ENCODE measurements at regions not wholly inside any gene's neighbourhood (a gene's known extent, or its start where the extent isn't known, plus 50 kb on each side); places are given as distances from the start of the nearest gene placed in this dataset.

DNA sequence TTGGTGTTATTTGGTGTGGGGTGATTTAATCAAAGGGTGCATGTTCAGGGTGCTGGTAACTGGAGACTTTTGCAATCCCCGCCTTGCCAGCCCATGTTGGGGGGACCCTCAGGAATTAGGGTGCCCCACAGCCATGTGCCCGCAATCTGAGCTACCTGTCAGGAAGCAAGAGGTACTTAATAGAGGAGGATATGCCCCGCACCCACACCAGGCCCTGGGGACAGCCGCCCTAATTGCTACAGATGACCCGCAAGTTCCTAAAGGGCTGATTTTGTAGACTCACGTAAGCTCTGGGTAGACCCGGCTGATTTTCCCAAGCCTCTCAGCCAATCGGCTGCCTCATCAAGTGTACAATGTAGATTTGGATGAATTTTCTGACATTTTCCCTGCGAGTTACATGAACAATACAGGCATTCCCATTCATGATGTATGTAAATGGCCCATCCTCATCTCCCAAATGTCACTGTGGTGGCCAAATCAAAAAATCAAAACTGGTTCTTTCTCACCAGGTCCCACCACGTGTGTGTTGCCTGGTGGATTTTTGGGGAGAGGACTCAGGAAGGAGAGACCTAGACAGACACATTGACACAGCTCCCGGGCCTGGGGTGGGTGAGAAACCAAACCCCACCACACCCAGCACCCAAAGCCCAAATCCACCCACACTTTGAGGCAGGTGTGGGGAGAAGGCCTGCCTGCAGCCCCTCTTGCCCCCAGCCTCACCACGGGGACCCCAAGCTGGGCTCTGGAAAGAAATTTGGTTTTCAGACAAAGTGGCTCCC, 119.2 kb upstream of the SPACA7 start:
- Histone ChIP-seq H3K23ac (ENCODE audit: insufficient read length) (no peak overlapping the region), H2BK12ac (ENCODE audit: low read depth, low read length) (no peak overlapping the region), H3K9me3 (ENCODE audit: insufficient read depth in 2 of 2, low read depth in 1 of 2, low read length in 1 of 2) (no peaks in the 10 kb centered on the region), H2BK20ac (ENCODE audit: low read length) (no peak overlapping the region), H2AFZ (ENCODE audit: low read length) (no peak overlapping the region), H2BK15ac (ENCODE audit: low read length) (no peak overlapping the region), H3K27me3 (replicated peaks in 1 of 4; ENCODE audit: control insufficient read depth in 3 of 4, extremely low read depth in 1 of 4, insufficient read depth in 3 of 4, low read length in 3 of 4) (no peaks in the 10 kb centered on the region; a peak in 2 of 7 replicates), H4K8ac (ENCODE audit: extremely low read depth, insufficient read depth, low read length) (no peak overlapping the region), H3K27ac (ENCODE audit: low read depth, low read length) (no peak overlapping the region), H2AK5ac (ENCODE audit: low read depth, low read length) (no peak overlapping the region), H3K79me2 (ENCODE audit: control insufficient read depth in 1 of 2, insufficient read depth in 2 of 2, low read length in 2 of 2) (no peaks in the 10 kb centered on the region), H3K14ac (ENCODE audit: insufficient read length) (no peak overlapping the region), H3K9ac (replicated peaks in 1 of 4; ENCODE audit: extremely low read depth in 1 of 4, low read depth in 3 of 4, low read length in 3 of 4) (no peak overlapping the region), H3K56ac (replicated peaks; ENCODE audit: insufficient read length, low read depth, low read length) (no peak overlapping the region), H4K91ac (replicated peaks; ENCODE audit: insufficient read length, low read length) (no peak overlapping the region), H4K5ac (ENCODE audit: insufficient read length, low read depth, low read length) (no peak overlapping the region), H3K79me1 (ENCODE audit: low read depth, low read length) (no peaks in the 10 kb centered on the region), H3K4me1 (replicated peaks in 1 of 4; ENCODE audit: control insufficient read depth in 3 of 4, insufficient read depth in 4 of 4, low read length in 3 of 4) (no peaks in the 10 kb centered on the region), H3K4me3 (ENCODE audit: extremely low read depth in 1 of 4, insufficient read depth in 2 of 4, low read depth in 3 of 4, low read length in 4 of 4) (no peak overlapping the region), H2BK5ac (ENCODE audit: low read depth, low read length) (no peak overlapping the region), H3K4ac (replicated peaks; ENCODE audit: insufficient read length, low read depth, low read length) (no peak overlapping the region), H4K20me1 (replicated peaks in 1 of 2; ENCODE audit: control insufficient read depth in 1 of 2, insufficient read depth in 2 of 2, low read length in 2 of 2) (no peaks in the 10 kb centered on the region), H2BK120ac (replicated peaks; ENCODE audit: low read depth, low read length) (no peak overlapping the region), H3K36me3 (ENCODE audit: control insufficient read depth in 2 of 4, insufficient read depth in 4 of 4, low read length in 3 of 4) (no peaks in the 10 kb centered on the region), H3K4me2 (ENCODE audit: insufficient read depth in 1 of 2, low read depth in 2 of 2, low read length in 2 of 2) (no peak overlapping the region), H3K23me2 (ENCODE audit: low read depth, low read length) (no peaks in the 10 kb centered on the region; the same call in 1 of the 2 replicates), H3K18ac (ENCODE audit: extremely low read depth, low read length) (no peak overlapping the region)
- POLR2A ChIA-PET (ENCODE audit: partially characterized antibody) = no interaction called here
- no peak for FAIRE-seq
- CTCF ChIA-PET (ENCODE audit: partially characterized antibody) = interaction anchor here (1.0 to 1.8 kb wide), 2 partner anchors 33 to 187 kb away, joined by 4 to 6 read pairs; no protein-coding TSS in a partner anchor
- 85% methylated on average over 10 of the region's 12 CpGs; no CpG with 5 or more reads in 1 of the 2 experiments for WGBS, 2 experiments (ENCODE audit: extremely low coverage in 1 of 2, insufficient coverage in 1 of 2, insufficient read length in 1 of 2, insufficient replicate concordance in 2 of 2, low coverage in 1 of 2, low lambda C conversion rate in 2 of 2, missing lambda C conversion rate in 1 of 2)
- DNase-seq (ENCODE audit: low read depth in 1 of 2, low spot score in 2 of 2) = no peak
- no peak for TF ChIP-seq JUND (IDR thresholded peaks at IDR 0.05; ENCODE audit: low read length)
- TF ChIP-seq ZNF274 (IDR thresholded peaks at IDR 0.05; ENCODE audit: borderline replicate concordance, extremely low read depth, low read length) = no peak
- no peak for TF ChIP-seq CHD1 (IDR thresholded peaks at IDR 0.05; ENCODE audit: low read depth, low read length)
- no peak for TF ChIP-seq MAFK (IDR thresholded peaks at IDR 0.05; ENCODE audit: low read depth, low read length)
- no peak for TF ChIP-seq SIN3A (conservative IDR thresholded peaks at IDR 0.05 in 1 of 2, IDR thresholded peaks at IDR 0.05 in 1 of 2; ENCODE audit: low read depth in 1 of 2, low read length in 2 of 2)
- no peak for TF ChIP-seq CBX8 (IDR thresholded peaks at IDR 0.05; ENCODE audit: borderline replicate concordance, low read depth, low read length)
- no peak for TF ChIP-seq SP4 (IDR thresholded peaks at IDR 0.05; ENCODE audit: low read length)
- no peak for TF ChIP-seq TAF1 (IDR thresholded peaks at IDR 0.05; ENCODE audit: low read depth, low read length)
- no peak for TF ChIP-seq POLR2A (IDR thresholded peaks at IDR 0.05; ENCODE audit: control extremely low read depth in 1 of 2, low read depth in 2 of 2, low read length in 2 of 2)
- TF ChIP-seq RXRA (IDR thresholded peaks at IDR 0.05; ENCODE audit: insufficient read depth, low read depth, low read length) = no peak
- no peak for TF ChIP-seq CTBP2 (IDR thresholded peaks at IDR 0.05; ENCODE audit: borderline replicate concordance, insufficient read depth, insufficient read length, low read length)
- no peak for TF ChIP-seq CEBPB (IDR thresholded peaks at IDR 0.05; ENCODE audit: low read depth, low read length)
- TF ChIP-seq, protein P1, sequence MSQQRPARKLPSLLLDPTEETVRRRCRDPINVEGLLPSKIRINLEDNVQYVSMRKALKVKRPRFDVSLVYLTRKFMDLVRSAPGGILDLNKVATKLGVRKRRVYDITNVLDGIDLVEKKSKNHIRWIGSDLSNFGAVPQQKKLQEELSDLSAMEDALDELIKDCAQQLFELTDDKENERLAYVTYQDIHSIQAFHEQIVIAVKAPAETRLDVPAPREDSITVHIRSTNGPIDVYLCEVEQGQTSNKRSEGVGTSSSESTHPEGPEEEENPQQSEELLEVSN (IDR thresholded peaks at IDR 0.05) = no peak
